ENCODE measurements at regions not wholly inside any gene's neighbourhood (a gene's known extent, or its start where the extent isn't known, plus 50 kb on each side); places are given as distances from the start of the nearest gene placed in this dataset.

GRCh38 chr6:47117314-47117713, 75.2 kb upstream of the ADGRF1 start:
- no TSS peak for BruUV-seq (replicated peaks)
- Histone ChIP-seq H3K9me3 (ENCODE audit: control insufficient read depth, insufficient read depth, low read depth, low read length) (no peaks in the 10 kb centered on the region), H3K4me3 (ENCODE audit: low read depth in 2 of 2, low read length in 2 of 2) (no peak overlapping the region), H3K27me3 (ENCODE audit: control insufficient read depth, insufficient read depth, low read length) (no peaks in the 10 kb centered on the region), H3K36me3 (ENCODE audit: control insufficient read depth, insufficient read depth, low read length) (no peaks in the 10 kb centered on the region), H3K4me1 (ENCODE audit: control insufficient read depth, insufficient read depth, low read length) (peaks cover 5% of the 10 kb centered on the region; the same call in 1 of the 2 replicates), H3K27ac (ENCODE audit: low read length) (peak overlapping the region; percentile 5; the same call in 1 of the 2 replicates)
- no peak for TF ChIP-seq CTCF (IDR thresholded peaks at IDR 0.05)
- no peak for TF ChIP-seq POLR2AphosphoS5 (IDR thresholded peaks at IDR 0.05; ENCODE audit: low read depth, low read length)
- TF ChIP-seq REST (IDR thresholded peaks at IDR 0.05; ENCODE audit: insufficient read depth in 1 of 2, low read depth in 2 of 2, low read length in 1 of 2), result no peak
- TF ChIP-seq TCF7L2 (IDR thresholded peaks at IDR 0.05; ENCODE audit: low read depth, low read length), result no peak
- TF ChIP-seq SIN3A (IDR thresholded peaks at IDR 0.05; ENCODE audit: borderline replicate concordance, insufficient read depth, low read depth, low read length), result no peak
- intact Hi-C loops (cut with micrococcal nuclease; ENCODE audit: unreplicated experiment), result no loop called here
- in situ Hi-C loops (cut with HindIII; ENCODE audit: low pct_unique_long_range_greater_than_20kb, low sequenced_read_pairs), result no loop called here
- DNase-seq (ENCODE audit: low read depth, low spot score) (no peak), ATAC-seq (no peak)
- CTCF ChIA-PET, result no interaction called here
- POLR2A ChIA-PET, result no interaction called here

- Histone ChIP-seq H3K27ac (ENCODE audit: low read length) (no peak overlapping the region; the same call in 1 of the 2 replicates), H3K27me3 (ENCODE audit: control insufficient read depth, insufficient read depth, low read length) (no peaks in the 10 kb centered on the region), H3K9me3 (ENCODE audit: control insufficient read depth, insufficient read depth, low read depth, low read length) (no peaks in the 10 kb centered on the region), H3K4me1 (ENCODE audit: control insufficient read depth, insufficient read depth, low read length) (peaks cover 12% of the 10 kb centered on the region; the same call in 1 of the 2 replicates), H3K36me3 (ENCODE audit: control insufficient read depth, insufficient read depth, low read length) (no peaks in the 10 kb centered on the region), H3K4me3 (ENCODE audit: low read depth in 2 of 2, low read length in 2 of 2) (no peak overlapping the region)
- DNase-seq (ENCODE audit: low read depth, low spot score) (no peak), ATAC-seq (no peak)
- TF ChIP-seq SIN3A (IDR thresholded peaks at IDR 0.05; ENCODE audit: borderline replicate concordance, insufficient read depth, low read depth, low read length) (no peak), TCF7L2 (IDR thresholded peaks at IDR 0.05; ENCODE audit: low read depth, low read length) (no peak), REST (IDR thresholded peaks at IDR 0.05; ENCODE audit: insufficient read depth in 1 of 2, low read depth in 2 of 2, low read length in 1 of 2) (no peak), POLR2AphosphoS5 (IDR thresholded peaks at IDR 0.05; ENCODE audit: low read depth, low read length) (no peak), CTCF (IDR thresholded peaks at IDR 0.05) (no peak)
- intact Hi-C loops (cut with micrococcal nuclease; ENCODE audit: unreplicated experiment), result no loop called here
- BruUV-seq (replicated peaks), result no TSS peak
- CTCF ChIA-PET, result interaction anchor here (0.5 kb wide), 1 partner anchor 317 kb away, joined by 4 read pairs; no protein-coding TSS in a partner anchor
- in situ Hi-C loops (cut with HindIII; ENCODE audit: low pct_unique_long_range_greater_than_20kb, low sequenced_read_pairs), result no loop called here
- POLR2A ChIA-PET, result no interaction called here
Measured at GRCh38 chr6:47116606-47117005, 74.5 kb upstream of the ADGRF1 start.
